ENCODE measurements at regions not wholly inside any gene's neighbourhood (a gene's known extent, or its start where the extent isn't known, plus 50 kb on each side); places are given as distances from the start of the nearest gene placed in this dataset.

- peaks cover 36% of the 10 kb centered on the region for H3K4me1 ChIP-seq
- H3K27me3 ChIP-seq (ENCODE audit: insufficient read depth in 3 of 3, low read length in 2 of 3), result no peaks in the 10 kb centered on the region
- intact Hi-C loops (cut with DNase I), result no loop called here
- no peak overlapping the region for H3K27ac ChIP-seq
- DNase-seq, result no peak
- no peaks in the 10 kb centered on the region for H3K36me3 ChIP-seq (ENCODE audit: insufficient read depth in 1 of 2, low read depth in 1 of 2)
- H3K9me3 ChIP-seq, result no peaks in the 10 kb centered on the region
- ATAC-seq, result no peak
- 96 to 98% (median 97%) methylated on average over 5 of the region's 5 CpGs for WGBS, 3 donors
- TF ChIP-seq CTCF (IDR thresholded peaks at IDR 0.05), result no peak
- H3K4me3 ChIP-seq, result no peak overlapping the region
These were observed 51.5 kb upstream of the DDR1 start for GRCh38 chr6:30832864-30833263.

GRCh38 chr6:30830438-30830837, 53.9 kb upstream of the DDR1 start:
- H3K9me3 ChIP-seq, result no peaks in the 10 kb centered on the region
- H3K27me3 ChIP-seq (ENCODE audit: insufficient read depth in 3 of 3, low read length in 2 of 3), result no peaks in the 10 kb centered on the region
- TF ChIP-seq CTCF (IDR thresholded peaks at IDR 0.05), result no peak
- DNase-seq (no peak), ATAC-seq (no peak)
- no peak overlapping the region for H3K27ac ChIP-seq
- no peaks in the 10 kb centered on the region for H3K36me3 ChIP-seq (ENCODE audit: insufficient read depth in 1 of 2, low read depth in 1 of 2)
- H3K4me1 ChIP-seq, result peaks cover 34% of the 10 kb centered on the region
- WGBS, 3 donors, result 50 to 67% (median 56%) methylated on average over 3 of the region's 3 CpGs
- H3K4me3 ChIP-seq, result no peak overlapping the region
- intact Hi-C loops (cut with DNase I), result no loop called here

- 82 to 85% (median 83%) methylated on average over 6 of the region's 6 CpGs for WGBS, 3 donors
These were observed 54.6 kb upstream of the DDR1 start for GRCh38 chr6:30829639-30830255.

GRCh38 chr6:30829033-30829432, 55.3 kb upstream of the DDR1 start:
- H3K4me3 ChIP-seq, result no peak overlapping the region
- WGBS, 3 donors, result 92 to 93% (median 93%) methylated on average over 4 of the region's 4 CpGs
- intact Hi-C loops (cut with DNase I), result loop anchor here (2.0 to 5.0 kb wide), 5 partner anchors 48 to 258 kb away; partner anchors contain the start of genes FLOT1 (in 1 of the 2) and IER3 (in 1 of the 2)

More at GRCh38 chr6:30829639-30830255, 54.6 kb upstream of the DDR1 start:
- Histone ChIP-seq H3K4me3 (no peak overlapping the region), H3K36me3 (ENCODE audit: insufficient read depth in 1 of 2, low read depth in 1 of 2) (no peaks in the 10 kb centered on the region), H3K27me3 (ENCODE audit: insufficient read depth in 3 of 3, low read length in 2 of 3) (no peaks in the 10 kb centered on the region), H3K9me3 (no peaks in the 10 kb centered on the region), H3K27ac (peak overlapping the region; percentile 95), H3K4me1 (peaks cover 34% of the 10 kb centered on the region)
- no peak for ATAC-seq
- intact Hi-C loops (cut with DNase I), result loop anchor here (2.0 to 5.0 kb wide), 5 partner anchors 47 to 258 kb away; partner anchors contain the start of genes FLOT1 (in 1 of the 2) and IER3 (in 1 of the 2)
- no peak for DNase-seq
- no peak for TF ChIP-seq CTCF (IDR thresholded peaks at IDR 0.05)

More at GRCh38 chr6:30829033-30829432, 55.3 kb upstream of the DDR1 start:
- no peak for TF ChIP-seq CTCF (IDR thresholded peaks at IDR 0.05)
- Histone ChIP-seq H3K36me3 (ENCODE audit: insufficient read depth in 1 of 2, low read depth in 1 of 2) (no peaks in the 10 kb centered on the region), H3K27ac (peak overlapping the region; percentile 95), H3K27me3 (ENCODE audit: insufficient read depth in 3 of 3, low read length in 2 of 3) (no peaks in the 10 kb centered on the region), H3K9me3 (no peaks in the 10 kb centered on the region), H3K4me1 (peaks cover 34% of the 10 kb centered on the region)
- DNase-seq, result no peak
- peak in 3 of 4 donors; percentile 1 to 16 (median 6) for ATAC-seq
